Erythroblast (primary cell): ENCODE measurements at regions not wholly inside any gene's neighbourhood (a gene's known extent, or its start where the extent isn't known, plus 50 kb on each side); places are given as distances from the start of the nearest gene placed in this dataset.
"Not testable (repeated sequence)": the region's sequence is repeated elsewhere in the genome, so short reads cannot be mapped to it uniquely, and the experiment has no call there.

ENCODE experiments used
- GATA1 ChIP-seq: IDR thresholded peaks from 2 replicates; pipeline ENCODE4 v1.6.1; 2011; ENCODE audit warnings: low read depth, mild to moderate bottlenecking, control low read depth, low read length, moderate library complexity
- POLR2A ChIP-seq: IDR thresholded peaks from 2 replicates; pipeline ENCODE4 v1.6.1; 2011; ENCODE audit warnings: mild to moderate bottlenecking, low read length

GRCh38 chr2:160628020-160628637, 134.5 kb upstream of the RBMS1 start:
- not testable (repeated sequence) for TF ChIP-seq POLR2A, GATA1
